ENCODE measurements at regions not wholly inside any gene's neighbourhood (a gene's known extent, or its start where the extent isn't known, plus 50 kb on each side); places are given as distances from the start of the nearest gene placed in this dataset.
"Not testable (repeated sequence)": the region's sequence is repeated elsewhere in the genome, so short reads cannot be mapped to it uniquely, and the experiment has no call there.

DNA sequence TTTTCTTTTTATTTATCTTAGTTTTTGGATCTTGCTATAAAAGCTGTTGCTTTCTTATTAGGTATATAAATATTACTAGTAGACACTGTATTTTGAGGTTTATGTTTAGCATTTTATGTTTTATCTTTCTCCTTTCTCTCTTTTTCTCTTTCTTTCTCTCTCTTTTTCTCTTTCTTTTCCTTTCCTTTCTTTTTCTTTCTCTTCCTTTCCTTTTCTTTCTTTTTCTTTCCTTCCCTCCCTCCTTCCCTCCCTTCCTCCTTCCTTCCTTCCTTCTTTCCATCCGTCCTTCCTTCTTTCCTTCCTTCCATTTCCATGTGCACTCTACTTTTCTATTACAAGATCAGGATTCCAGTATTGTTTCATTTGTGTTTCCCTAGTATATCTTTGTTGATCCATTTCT is 814.8 kb downstream of the KCNJ3 start:
- TF ChIP-seq, protein P1, sequence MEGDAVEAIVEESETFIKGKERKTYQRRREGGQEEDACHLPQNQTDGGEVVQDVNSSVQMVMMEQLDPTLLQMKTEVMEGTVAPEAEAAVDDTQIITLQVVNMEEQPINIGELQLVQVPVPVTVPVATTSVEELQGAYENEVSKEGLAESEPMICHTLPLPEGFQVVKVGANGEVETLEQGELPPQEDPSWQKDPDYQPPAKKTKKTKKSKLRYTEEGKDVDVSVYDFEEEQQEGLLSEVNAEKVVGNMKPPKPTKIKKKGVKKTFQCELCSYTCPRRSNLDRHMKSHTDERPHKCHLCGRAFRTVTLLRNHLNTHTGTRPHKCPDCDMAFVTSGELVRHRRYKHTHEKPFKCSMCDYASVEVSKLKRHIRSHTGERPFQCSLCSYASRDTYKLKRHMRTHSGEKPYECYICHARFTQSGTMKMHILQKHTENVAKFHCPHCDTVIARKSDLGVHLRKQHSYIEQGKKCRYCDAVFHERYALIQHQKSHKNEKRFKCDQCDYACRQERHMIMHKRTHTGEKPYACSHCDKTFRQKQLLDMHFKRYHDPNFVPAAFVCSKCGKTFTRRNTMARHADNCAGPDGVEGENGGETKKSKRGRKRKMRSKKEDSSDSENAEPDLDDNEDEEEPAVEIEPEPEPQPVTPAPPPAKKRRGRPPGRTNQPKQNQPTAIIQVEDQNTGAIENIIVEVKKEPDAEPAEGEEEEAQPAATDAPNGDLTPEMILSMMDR (IDR thresholded peaks at IDR 0.05; ENCODE audit: insufficient read depth, low read length) = no peak
- DNase-seq (ENCODE audit: low read depth) = no peak
- no peak overlapping the region for H3K4me3 ChIP-seq (ENCODE audit: low read depth, low read length)

DNA sequence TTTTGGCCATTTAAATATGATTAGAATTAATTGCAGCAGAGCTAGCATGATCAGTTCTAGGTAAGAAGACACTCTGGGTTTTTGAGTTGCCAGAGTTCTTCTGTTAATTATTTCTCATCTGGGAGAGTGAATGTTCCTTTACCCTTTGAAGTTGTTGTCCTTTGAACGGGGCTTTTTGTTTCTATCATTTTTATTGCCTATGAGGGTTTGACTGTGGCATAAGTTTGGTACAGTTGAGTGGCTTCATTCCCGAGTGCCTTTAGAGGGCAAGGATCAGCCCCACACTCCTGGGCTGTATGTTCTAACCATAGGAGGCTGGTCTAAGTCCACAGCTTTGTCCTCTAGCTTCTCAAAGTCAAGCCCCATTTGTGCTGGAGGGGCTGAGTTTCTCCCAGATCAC is 804.3 kb downstream of the KCNJ3 start:
- no peak overlapping the region for H3K4me3 ChIP-seq (ENCODE audit: low read depth, low read length)
- TF ChIP-seq, protein P1 (IDR thresholded peaks at IDR 0.05; ENCODE audit: insufficient read depth, low read length) = no peak
- no peak for DNase-seq (ENCODE audit: low read depth)

DNA sequence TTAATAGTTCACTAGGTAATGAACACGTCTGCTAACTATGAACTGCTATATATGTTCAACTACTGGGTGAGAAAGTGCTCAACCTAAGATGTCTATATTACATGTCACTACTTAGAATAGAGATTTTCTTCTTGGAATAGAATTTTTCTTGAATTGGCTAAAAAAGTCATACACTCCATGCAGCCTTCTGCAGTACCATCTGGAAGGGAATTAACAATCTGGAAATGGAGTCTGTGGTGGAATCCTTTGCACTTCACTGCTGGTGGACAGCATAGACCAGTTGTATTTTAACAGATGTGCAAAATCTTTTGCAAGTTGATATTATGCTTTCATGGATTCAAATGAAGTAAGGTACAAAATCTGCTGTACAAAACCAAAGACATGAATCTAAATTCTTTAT is 799.6 kb downstream of the KCNJ3 start:
- H3K4me3 ChIP-seq (ENCODE audit: low read depth, low read length) = no peak overlapping the region
- DNase-seq (ENCODE audit: low read depth) = no peak
- TF ChIP-seq, protein P1 (IDR thresholded peaks at IDR 0.05; ENCODE audit: insufficient read depth, low read length) = no peak

DNA sequence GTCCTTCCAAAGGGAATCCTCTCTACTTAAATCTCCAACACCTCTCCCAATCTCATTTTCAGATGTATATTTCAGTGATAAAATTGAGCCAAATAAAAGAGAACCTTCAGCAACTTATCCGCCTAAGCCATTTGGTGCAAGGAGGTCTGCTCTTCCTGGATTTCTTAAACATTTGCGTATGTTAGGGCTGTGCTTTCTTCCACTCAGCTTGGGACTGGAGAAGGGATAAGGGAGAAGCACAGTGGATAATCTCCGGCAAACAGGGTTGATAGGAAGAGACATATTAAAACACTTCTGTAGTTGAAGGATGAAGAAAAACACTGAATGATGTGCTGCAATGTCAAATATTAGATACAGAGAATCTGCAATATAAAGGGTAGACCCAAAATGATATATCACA is 796.2 kb downstream of the KCNJ3 start:
- no peak for DNase-seq (ENCODE audit: low read depth)
- TF ChIP-seq, protein P1 (IDR thresholded peaks at IDR 0.05; ENCODE audit: insufficient read depth, low read length) = no peak
- no peak overlapping the region for H3K4me3 ChIP-seq (ENCODE audit: low read depth, low read length)

DNA sequence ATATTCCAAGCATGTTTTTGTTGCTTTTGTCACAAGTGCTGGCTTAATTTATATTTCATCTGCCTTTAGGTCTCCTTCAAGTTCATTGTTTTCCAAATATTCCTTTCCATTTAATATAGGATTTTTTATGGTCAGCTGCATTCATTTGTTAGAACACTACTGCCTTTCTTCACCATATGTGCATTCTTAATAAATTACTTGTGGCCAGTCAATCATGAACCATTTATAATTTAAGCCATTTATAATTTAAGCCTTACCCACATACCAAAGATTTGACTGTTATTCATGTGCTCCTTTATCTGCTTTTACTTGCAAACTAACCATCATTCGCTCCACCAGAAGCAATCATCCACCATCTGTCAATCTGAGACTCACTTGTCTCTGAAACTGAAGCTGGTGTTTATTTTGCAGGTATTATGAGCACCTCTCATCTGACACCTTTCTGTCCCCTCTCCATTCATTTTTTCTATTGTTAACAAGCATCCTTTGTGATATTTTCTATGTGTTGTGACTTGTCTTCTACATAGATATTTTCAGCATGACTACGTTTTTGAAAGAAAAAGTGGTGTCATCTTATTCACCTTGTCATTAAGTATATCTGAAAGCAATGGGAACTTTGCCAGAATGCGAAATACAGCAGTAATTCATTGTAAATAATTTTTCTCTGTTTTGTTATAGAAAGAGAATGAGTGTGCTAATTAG is 786.8 kb downstream of the KCNJ3 start:
- DNase-seq (ENCODE audit: low read depth) = no peak
- H3K4me3 ChIP-seq (ENCODE audit: low read depth, low read length) = no peak overlapping the region
- TF ChIP-seq, protein P1 (IDR thresholded peaks at IDR 0.05; ENCODE audit: insufficient read depth, low read length) = no peak

DNA sequence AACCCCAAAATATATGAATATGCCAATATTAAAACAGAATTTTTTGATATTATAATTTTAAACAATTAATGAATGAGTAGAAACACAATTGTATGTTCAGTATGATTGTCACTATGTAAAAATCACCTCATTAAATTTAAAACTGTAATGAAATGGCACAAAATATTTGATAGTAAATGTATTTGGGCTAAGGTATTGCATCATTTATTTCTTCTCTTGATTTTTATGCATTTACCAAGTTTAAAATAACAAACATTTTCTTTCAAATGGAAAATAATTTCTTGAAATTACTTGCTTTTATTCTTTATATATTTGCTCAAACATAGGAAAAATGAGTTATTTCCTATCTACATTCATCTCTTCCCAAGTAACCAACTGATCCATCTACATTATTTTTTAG is 782.6 kb downstream of the KCNJ3 start:
- DNase-seq (ENCODE audit: low read depth) = no peak
- TF ChIP-seq, protein P1 (IDR thresholded peaks at IDR 0.05; ENCODE audit: insufficient read depth, low read length) = no peak
- H3K4me3 ChIP-seq (ENCODE audit: low read depth, low read length) = no peak overlapping the region

DNA sequence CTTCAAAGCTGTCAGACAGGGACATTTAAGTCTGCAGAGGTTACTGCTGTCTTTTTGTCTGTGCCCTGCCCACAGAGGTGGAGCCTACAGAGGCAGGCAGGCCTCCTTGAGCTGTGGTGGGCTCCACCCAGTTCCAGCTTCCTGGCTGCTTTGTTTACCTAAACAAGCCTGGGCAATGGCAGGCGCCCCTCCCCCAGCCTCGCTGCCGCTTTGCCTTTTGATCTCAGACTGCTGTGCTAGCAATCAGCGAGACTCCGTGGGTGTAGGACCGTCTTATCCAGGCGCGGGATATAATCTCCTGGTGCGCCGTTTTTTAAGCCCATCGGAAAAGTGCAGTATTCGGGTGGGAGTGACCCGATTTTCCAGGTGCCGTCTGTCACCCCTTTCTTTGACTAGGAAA is 773.5 kb downstream of the KCNJ3 start:
- not testable (repeated sequence) for H3K4me3 ChIP-seq (ENCODE audit: low read depth, low read length); DNase-seq (ENCODE audit: low read depth)
